K562 (cell line): ENCODE measurements at regions not wholly inside any gene's neighbourhood (a gene's known extent, or its start where the extent isn't known, plus 50 kb on each side); places are given as distances from the start of the nearest gene placed in this dataset.

Source experiments
- KDM4B ChIP-seq, 2 experiments: fragments of 450-650 bp in 1 of 2; sonication (generic) in 1 of 2; IDR thresholded peaks; 2 replicates each; pipeline ENCODE4 v1.6.1; 2016 to 2017; ENCODE audit warnings: borderline replicate concordance in 2 of 2, antibody characterized with exemption in 1 of 2, low read depth in 1 of 2, mild to moderate bottlenecking in 1 of 2
- KLF16 ChIP-seq: IDR thresholded peaks from 2 replicates; pipeline ENCODE4 v1.6.1; 2016; ENCODE audit warnings: antibody characterized with exemption
- MCM7 ChIP-seq, 2 experiments: fragments of 450-650 bp; IDR thresholded peaks; 2 replicates each; pipeline ENCODE4 v1.6.1; 2016 to 2018
- NFATC3 ChIP-seq: fragments of 450-650 bp; IDR thresholded peaks from 2 replicates; pipeline ENCODE4 v1.6.1; 2017; ENCODE audit warnings: mild to moderate bottlenecking
- PML ChIP-seq: IDR thresholded peaks from 2 replicates; pipeline ENCODE4 v1.6.1; 2012; ENCODE audit warnings: low read length, inconsistent platforms
- REST ChIP-seq, 2 experiments: fragments of 450-650 bp; formaldehyde crosslinking in 1 of 2; IDR thresholded peaks; 2 replicates each; pipeline versions ENCODE4 v1.4.0 to v1.6.1; 2014 to 2020; ENCODE audit warnings: mild to moderate bottlenecking in 2 of 2, borderline replicate concordance in 1 of 2, low read depth in 1 of 2
- SAFB2 ChIP-seq: fragments of 200-400 bp; formaldehyde crosslinking; IDR thresholded peaks from 2 replicates; pipeline ENCODE4 v1.6.1; 2018; ENCODE audit warnings: borderline replicate concordance, low read length, low read depth, moderate library complexity; ENCODE audit not compliant: severe bottlenecking
- TRIM24 ChIP-seq, 2 experiments: fragments of 450-650 bp; IDR thresholded peaks; 2 replicates each; pipeline ENCODE4 v1.6.1; 2016
- TF ChIP-seq, protein P1 (sequence below): fragments of 200-600 bp; sonication (generic); IDR thresholded peaks from one replicate; pipeline ENCODE4 v1.6.1; 2012; ENCODE audit warnings: mild to moderate bottlenecking, low read depth, low read length, inconsistent platforms

- TF ChIP-seq KDM4B (IDR thresholded peaks at IDR 0.05; ENCODE audit: borderline replicate concordance in 2 of 2, low read depth in 1 of 2) (no peak), SAFB2 (no peak), KLF16 (no peak), MCM7 (IDR thresholded peaks at IDR 0.05) (no peak), REST (IDR thresholded peaks at IDR 0.05; ENCODE audit: borderline replicate concordance) (no peak), REST (CRISPR knock-in tag; IDR thresholded peaks at IDR 0.05; ENCODE audit: low read depth) (no peak), TRIM24 (IDR thresholded peaks at IDR 0.05) (no peak), PML (no peak), NFATC3 (no peak)
- TF ChIP-seq, protein P1, sequence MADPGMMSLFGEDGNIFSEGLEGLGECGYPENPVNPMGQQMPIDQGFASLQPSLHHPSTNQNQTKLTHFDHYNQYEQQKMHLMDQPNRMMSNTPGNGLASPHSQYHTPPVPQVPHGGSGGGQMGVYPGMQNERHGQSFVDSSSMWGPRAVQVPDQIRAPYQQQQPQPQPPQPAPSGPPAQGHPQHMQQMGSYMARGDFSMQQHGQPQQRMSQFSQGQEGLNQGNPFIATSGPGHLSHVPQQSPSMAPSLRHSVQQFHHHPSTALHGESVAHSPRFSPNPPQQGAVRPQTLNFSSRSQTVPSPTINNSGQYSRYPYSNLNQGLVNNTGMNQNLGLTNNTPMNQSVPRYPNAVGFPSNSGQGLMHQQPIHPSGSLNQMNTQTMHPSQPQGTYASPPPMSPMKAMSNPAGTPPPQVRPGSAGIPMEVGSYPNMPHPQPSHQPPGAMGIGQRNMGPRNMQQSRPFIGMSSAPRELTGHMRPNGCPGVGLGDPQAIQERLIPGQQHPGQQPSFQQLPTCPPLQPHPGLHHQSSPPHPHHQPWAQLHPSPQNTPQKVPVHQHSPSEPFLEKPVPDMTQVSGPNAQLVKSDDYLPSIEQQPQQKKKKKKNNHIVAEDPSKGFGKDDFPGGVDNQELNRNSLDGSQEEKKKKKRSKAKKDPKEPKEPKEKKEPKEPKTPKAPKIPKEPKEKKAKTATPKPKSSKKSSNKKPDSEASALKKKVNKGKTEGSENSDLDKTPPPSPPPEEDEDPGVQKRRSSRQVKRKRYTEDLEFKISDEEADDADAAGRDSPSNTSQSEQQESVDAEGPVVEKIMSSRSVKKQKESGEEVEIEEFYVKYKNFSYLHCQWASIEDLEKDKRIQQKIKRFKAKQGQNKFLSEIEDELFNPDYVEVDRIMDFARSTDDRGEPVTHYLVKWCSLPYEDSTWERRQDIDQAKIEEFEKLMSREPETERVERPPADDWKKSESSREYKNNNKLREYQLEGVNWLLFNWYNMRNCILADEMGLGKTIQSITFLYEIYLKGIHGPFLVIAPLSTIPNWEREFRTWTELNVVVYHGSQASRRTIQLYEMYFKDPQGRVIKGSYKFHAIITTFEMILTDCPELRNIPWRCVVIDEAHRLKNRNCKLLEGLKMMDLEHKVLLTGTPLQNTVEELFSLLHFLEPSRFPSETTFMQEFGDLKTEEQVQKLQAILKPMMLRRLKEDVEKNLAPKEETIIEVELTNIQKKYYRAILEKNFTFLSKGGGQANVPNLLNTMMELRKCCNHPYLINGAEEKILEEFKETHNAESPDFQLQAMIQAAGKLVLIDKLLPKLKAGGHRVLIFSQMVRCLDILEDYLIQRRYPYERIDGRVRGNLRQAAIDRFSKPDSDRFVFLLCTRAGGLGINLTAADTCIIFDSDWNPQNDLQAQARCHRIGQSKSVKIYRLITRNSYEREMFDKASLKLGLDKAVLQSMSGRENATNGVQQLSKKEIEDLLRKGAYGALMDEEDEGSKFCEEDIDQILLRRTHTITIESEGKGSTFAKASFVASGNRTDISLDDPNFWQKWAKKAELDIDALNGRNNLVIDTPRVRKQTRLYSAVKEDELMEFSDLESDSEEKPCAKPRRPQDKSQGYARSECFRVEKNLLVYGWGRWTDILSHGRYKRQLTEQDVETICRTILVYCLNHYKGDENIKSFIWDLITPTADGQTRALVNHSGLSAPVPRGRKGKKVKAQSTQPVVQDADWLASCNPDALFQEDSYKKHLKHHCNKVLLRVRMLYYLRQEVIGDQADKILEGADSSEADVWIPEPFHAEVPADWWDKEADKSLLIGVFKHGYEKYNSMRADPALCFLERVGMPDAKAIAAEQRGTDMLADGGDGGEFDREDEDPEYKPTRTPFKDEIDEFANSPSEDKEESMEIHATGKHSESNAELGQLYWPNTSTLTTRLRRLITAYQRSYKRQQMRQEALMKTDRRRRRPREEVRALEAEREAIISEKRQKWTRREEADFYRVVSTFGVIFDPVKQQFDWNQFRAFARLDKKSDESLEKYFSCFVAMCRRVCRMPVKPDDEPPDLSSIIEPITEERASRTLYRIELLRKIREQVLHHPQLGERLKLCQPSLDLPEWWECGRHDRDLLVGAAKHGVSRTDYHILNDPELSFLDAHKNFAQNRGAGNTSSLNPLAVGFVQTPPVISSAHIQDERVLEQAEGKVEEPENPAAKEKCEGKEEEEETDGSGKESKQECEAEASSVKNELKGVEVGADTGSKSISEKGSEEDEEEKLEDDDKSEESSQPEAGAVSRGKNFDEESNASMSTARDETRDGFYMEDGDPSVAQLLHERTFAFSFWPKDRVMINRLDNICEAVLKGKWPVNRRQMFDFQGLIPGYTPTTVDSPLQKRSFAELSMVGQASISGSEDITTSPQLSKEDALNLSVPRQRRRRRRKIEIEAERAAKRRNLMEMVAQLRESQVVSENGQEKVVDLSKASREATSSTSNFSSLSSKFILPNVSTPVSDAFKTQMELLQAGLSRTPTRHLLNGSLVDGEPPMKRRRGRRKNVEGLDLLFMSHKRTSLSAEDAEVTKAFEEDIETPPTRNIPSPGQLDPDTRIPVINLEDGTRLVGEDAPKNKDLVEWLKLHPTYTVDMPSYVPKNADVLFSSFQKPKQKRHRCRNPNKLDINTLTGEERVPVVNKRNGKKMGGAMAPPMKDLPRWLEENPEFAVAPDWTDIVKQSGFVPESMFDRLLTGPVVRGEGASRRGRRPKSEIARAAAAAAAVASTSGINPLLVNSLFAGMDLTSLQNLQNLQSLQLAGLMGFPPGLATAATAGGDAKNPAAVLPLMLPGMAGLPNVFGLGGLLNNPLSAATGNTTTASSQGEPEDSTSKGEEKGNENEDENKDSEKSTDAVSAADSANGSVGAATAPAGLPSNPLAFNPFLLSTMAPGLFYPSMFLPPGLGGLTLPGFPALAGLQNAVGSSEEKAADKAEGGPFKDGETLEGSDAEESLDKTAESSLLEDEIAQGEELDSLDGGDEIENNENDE: no peak
Measured at GRCh38 chr22:22730655-22731373, 86.4 kb downstream of the GGTLC2 start (continued).
